HG02610 (cell line): ENCODE measurements at regions not wholly inside any gene's neighbourhood (a gene's known extent, or its start where the extent isn't known, plus 50 kb on each side); places are given as distances from the start of the nearest gene placed in this dataset.

Experiments used
- ATAC-seq: cut with Tn5 transposase; IDR thresholded peaks from one replicate; pipeline ENCODE4 v1.9.1; 2021; ENCODE audit warnings: mild to moderate bottlenecking, moderate library complexity; ENCODE audit not compliant: unreplicated experiment

DNA sequence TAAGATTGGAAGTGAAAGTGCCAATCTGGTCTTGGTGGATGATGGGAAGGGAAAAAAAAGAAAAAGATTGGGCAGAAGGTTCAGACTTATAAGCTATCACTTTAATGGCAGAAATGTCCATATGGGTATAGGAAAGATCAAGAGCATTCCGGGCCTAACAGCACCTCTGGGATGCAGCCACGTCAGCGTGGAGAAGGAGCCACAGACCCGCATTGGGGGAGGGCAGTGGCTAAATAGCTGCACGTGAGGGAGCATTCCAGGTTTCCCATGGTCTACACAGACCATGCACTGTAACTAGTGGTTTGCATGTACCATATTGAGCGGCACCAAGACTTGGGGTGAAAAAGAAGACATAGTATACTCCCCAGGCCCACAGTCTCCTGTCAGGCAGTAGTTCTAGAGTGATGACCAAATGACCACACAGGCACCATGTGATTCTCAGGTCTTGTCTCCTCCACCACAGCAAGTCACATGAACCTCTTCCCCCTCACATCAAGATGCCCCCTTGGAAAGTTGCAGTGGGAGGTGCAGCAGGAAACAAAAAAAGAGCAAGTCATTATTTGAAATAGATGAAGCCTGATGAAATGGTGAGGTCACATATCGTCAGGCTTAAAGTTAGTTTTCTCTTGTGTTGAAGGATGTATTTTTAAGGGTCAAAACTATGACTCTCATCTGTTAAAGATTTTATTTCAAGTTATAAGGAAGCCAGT, 94.4 kb upstream of the TNFAIP3 start:
- no peak for ATAC-seq

DNA sequence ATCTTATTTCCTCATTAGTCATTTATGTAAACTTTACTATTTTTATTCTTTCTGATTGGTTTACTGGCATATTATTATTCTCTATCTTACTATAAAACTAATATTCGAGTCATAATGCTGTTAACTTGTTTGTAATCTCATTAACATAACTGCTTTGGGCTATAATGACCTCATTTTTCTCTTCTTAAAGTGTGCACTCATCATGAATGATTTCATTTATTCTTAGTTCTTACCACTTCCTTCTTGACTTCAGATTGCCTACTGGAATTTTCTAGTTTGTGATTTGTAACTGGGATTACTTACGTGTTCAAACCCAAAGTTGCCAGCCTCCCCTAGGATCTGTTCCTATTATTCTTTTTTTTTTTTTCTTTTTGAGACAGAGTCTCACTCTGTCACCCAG, 91.8 kb upstream of the TNFAIP3 start:
- no peak for ATAC-seq

GRCh38 chr6:137775720-137776119, 91.3 kb upstream of the TNFAIP3 start:
- ATAC-seq: no peak

GRCh38 chr6:137776256-137776655, 90.8 kb upstream of the TNFAIP3 start:
- ATAC-seq: no peak

- no peak for ATAC-seq
Observed at GRCh38 chr6:137776786-137777686, 90.0 kb upstream of the TNFAIP3 start.

GRCh38 chr6:137777687-137778075, 89.4 kb upstream of the TNFAIP3 start:
- no peak for ATAC-seq

- no peak for ATAC-seq
Observed at GRCh38 chr6:137779982-137780381, 87.1 kb upstream of the TNFAIP3 start.

DNA sequence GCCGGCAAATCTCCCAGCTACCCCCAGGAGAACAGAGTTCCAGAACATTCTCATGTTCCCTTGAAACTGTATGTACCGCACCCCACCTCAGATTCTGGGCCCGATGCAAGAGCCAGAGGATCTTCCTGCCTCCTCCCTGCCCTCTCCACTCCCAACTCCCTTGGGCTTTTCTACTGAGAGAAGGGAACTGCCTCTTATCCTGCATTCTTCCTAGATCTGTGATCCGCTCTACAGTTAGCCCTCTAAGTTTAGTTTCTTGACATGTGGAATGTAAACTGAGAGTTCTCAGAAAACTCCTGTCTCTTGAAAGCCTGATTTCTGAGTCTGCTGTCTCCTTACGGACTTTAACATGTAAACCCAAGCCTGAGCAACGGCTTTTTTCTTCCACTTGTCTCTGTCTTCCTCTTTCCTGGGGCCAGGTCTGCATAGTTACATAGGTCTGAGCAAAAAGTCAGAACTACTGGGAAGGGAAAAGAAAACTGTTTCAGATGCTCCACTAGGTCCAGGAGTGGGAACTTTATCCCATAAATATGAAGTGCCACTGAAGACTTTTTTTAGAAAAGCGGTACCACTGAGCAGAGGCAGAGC, 86.5 kb upstream of the TNFAIP3 start:
- ATAC-seq: no peak

DNA sequence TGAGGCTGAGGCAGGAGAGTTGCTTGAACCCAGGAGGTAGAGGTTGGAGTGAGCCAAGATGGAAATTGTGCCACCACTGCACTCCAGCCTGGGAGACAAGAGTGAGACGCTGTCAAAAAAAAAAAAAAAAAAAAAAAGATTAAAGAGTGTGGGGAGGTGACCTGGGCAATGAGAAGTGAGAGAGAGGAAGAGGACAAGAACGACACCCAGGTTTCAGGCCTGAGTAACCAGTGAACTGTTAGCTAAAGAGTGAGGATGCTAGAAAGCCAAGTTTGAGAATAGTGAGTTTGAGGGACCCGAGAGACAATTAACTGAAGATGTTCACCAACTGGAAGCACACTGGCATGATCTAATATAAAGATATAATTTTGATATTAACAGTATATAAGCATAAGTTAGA, 85.4 kb upstream of the TNFAIP3 start:
- no peak for ATAC-seq

- ATAC-seq: no peak
Observed at GRCh38 chr6:137782166-137783039, 84.7 kb upstream of the TNFAIP3 start.

DNA sequence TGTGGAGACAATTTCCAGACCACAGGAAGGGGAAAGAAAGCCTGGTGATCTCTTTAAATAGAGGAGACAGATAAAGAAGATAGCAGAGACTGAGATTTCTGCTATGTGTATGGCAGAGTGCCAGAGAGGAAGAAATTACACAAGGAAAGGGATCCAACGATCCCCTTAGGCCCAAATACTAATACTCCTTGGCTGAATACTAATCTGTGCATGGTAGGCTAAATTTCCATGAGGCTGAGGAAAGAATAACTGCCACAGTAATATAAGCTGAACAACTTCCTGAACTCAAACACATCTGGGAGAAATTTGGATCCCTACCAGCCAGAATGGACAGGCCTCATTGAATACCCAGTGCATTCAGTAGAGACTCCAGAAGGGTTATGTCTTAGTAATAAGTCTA, 83.3 kb upstream of the TNFAIP3 start:
- no peak for ATAC-seq

DNA sequence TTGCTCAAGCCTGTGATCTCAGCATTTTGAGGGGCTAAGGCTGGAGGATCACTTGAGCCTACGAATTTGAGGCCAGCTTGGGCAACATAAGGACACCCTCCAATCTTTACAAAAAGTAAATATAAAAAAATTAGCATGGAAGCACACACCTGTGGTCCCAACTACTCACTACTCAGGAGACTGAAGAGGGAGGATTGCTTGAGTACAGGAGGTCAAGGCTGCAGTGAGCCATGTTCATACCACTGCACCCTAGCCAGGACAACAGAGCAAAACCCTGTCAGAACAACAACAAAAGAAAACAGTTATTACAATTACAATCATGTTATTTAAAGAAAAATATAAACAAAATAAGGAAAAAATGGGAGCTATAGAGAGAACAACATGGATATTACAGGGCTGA, 82.5 kb upstream of the TNFAIP3 start:
- no peak for ATAC-seq

DNA sequence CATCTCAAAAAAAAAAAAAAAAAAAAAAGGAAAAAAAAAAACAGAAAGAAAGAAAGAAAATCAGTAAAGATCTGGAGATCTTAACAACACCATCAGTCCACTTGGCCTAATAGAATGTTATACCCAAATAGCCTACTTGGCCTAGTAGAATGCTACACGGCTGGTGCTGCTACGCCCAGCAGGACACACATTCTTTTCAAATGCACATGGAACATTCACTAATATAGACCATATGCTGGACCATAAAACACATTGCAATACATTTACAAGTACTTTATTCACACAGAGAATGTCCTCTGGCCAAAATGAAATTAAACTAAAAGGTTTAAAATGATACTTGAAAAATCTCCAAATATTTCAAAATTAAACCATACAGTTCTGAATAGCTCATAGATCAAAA, 80.0 kb upstream of the TNFAIP3 start:
- no peak for ATAC-seq

GRCh38 chr6:137788248-137788647, 78.8 kb upstream of the TNFAIP3 start:
- no peak for ATAC-seq

DNA sequence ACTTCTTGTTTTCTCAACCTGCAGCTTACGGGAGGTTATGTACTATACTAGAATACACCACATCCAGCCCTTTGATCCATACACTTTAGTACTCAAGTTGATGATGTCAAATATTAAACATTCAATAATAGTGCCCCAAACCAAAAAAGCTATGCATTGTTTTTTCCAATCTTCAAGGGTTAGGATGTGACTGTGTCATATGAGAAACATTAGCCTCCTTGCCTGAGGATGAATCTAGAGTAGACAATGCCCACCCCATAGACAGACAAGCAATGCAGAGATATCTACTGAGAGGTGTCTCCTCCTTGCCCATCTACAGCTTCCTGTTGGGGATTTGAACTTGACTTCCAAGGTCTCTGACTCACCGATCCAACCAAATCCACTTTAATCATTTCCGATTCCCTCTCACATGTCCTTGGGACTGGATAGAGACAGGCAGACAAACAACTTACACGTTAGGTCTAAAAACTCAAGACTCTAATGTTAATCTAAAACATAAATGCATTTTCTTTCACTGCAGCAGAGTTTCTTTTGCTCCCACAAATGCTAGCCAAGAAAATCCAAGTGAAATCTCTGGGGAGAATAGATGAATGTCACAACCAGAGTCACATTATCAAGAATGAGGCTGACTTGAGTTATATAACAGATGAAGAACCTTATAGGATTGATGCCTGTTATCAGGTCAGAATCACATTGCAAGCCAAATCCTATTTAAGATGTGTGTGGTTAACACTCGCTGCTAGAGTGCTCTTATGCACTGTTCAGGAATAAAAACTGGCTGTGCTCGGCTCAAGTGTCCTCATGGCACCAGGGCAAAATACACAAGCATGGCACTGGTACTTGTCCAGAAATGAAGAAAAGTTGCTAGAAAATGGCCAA, 75.5 kb upstream of the TNFAIP3 start:
- no peak for ATAC-seq

DNA sequence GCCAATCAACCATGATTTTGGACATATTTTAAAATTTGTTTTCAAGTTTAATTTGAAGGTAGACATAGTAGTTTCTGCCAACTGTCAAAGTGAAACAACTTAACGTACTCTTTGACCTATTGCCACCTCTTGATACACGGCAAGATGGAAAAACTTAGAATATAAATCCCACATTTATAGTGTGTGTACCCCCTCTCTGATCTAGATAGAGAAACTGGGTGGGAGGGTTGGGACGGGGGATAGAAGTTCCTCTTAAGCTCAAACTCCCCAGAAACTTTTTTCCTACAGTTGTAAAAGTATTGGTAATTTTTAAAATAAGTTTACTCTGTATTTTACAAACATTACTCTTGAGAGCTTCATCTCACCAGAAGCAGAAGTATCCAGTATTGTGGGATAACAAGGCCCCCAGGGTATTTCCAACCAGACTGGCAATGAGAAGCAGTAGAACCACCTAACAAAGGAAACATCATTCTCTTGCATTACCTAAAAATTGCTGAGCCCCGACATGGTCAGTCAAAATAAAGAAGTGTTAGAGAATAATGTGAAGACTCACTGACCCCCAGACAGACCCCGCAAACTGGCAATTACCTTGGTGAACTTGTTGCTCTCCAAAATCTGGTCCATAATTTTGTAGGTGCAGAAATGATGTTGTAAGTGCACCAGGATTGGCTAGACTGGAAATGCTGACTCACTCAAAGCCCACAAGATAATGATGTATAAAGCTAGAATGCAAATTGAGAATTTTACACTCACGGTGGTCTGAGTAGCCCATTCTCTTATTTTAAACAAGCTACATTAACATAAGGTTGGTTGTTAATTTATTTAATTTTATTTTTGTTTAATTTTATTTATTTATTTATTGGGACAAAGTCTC, 74.7 kb upstream of the TNFAIP3 start:
- peak; percentile 24 for ATAC-seq

DNA sequence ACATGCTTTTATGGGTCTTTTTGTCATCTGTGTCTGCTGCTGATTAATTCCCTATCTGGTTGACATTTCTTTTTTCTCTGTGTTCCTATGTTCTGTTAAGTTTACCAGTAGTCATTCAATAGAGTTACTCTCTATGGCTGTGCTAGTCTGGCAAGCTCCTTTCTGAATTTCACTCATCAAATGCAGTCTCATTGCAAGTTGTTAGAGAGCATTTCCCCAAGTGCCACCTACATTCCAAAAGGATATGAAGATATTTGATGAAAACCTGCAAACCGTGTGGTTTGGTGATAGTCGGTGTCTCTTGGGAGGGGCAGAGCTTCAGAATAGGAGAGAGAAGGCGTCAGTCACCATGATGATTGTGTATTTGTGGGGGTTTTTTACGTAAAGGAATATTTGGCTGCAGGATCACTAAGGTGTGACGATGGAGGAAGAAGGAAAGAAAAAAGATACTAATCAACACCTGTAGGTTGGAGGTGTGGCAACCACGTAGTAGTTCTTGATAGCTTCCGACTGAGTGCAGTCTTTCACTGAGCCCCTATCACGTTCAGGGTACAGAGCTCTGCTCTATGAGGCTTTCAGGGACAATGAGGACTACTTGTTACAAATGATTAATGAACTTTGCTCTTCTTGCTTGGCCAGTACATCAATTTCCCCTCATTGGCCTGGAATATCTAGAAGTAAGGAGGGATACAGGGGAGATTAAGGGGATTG, 73.1 kb upstream of the TNFAIP3 start:
- no peak for ATAC-seq

- ATAC-seq: no peak
Observed at GRCh38 chr6:137794516-137795201, 72.4 kb upstream of the TNFAIP3 start.
